Activated CD4-positive, alpha-beta T cell treated with anti-CD3 and anti-CD28 coated beads, Interleukin-2, amount 50 U/mL, for 48 hours (primary cell): ENCODE measurements at regions not wholly inside any gene's neighbourhood (a gene's known extent, or its start where the extent isn't known, plus 50 kb on each side); places are given as distances from the start of the nearest gene placed in this dataset.

Experiments
- DNase-seq, 2 experiments: peaks; one replicate each; pipeline ENCODE4 v3.0.0-alpha.2; 2020

- DNase-seq = no peak
Measured at GRCh38 chr9:91141407-91141965, 220.2 kb downstream of the AUH start.

DNA sequence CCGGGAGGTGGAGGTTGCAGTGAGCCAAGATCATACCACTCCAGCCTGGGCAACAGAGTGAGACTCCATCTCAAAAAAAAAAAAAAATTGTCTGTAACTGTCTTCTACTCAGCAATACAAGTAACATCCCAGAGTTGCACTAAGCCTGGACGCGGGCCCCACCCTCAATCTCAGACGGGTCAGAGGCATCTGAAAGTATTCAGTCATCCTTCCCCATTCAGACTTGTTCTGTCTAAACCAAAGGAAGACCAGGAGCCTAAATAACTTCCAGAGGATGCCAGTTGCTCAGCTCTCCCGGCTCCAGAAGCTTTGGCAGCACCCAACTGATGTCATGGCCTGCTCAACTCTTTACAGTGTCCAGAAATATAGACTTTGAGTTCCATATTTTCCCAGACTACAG is 218.6 kb downstream of the AUH start:
- no peak for DNase-seq

DNA sequence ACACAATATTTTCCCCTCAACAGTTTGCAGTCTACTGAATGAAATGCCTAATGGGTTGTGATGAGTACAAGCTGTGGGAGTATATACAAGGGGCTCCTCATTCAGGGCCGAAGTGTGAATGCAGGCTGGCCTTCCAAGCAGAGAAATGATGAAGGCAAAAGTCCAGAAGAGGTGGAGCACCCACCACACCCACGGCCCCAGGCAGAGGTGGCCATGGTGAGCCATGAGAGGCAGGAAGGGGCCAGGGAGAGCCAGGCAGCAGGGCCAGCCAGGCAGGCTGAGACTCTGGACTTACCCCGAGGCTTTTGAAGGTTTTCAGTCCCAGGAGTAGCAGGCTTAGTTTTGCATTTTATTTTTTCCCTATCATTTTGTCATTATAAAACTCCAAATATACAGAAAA is 218.1 kb downstream of the AUH start:
- no peak for DNase-seq

DNA sequence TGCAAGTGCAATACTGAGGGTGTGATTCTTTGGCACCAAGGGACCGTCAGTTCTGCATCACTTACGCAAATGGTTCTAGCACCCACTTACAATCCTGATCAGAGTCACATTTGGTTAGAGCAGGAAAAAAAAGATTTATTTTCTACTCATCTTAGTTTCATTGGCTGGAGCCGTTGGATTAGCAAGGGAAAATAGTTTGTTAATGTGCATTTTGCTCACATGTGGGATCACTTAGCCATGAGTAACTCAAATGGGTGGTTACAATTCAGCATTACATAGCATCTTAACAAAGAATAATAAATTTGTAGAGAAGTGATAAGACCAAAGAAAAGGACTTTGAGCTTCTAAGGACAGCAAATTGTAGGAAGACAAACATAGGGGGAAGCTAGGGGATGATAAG is 216.9 kb downstream of the AUH start:
- no peak for DNase-seq

DNA sequence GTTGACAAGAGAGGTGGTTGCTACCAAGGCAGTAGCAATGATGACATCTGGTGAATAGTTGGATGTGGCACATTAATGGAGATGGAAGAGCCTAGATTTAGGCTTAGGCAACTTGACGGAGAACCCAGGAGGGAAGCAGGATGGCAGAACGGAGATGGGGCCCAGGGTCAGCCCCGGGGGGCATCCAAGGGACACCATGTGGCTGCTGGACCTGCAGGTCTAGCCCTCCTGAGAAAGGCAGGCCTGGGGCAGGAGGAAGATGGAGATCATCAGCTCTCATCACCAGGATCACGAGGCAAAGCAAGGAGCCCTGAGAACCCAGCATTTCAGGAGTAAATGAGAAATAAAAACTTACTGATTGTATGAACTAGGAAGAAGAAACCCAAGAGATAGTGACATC is 216.2 kb downstream of the AUH start:
- no peak for DNase-seq

GRCh38 chr9:91146391-91147019 is 215.2 kb downstream of the AUH start:
- DNase-seq = no peak

- no peak for DNase-seq
Measured at GRCh38 chr9:91147079-91147708, 214.5 kb downstream of the AUH start.

DNA sequence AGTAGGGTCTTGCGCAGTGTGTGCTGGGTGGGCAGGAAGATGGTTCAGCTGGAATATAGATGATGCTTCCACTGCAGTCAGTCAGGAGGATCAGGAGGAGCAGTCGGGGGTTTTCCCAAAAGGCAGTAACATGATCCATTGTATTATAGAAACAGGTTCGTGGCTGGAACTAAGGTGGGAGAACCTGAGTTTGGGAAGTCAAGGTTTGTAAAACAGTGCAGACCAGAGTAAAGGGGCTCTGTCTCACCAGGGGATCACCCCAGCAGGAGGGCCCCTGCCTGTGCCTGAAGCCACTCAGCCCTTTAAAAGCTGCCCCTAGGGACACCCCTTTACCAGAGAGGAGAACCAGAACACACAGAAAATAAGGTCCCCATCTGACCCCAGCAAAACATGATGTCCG is 213.4 kb downstream of the AUH start:
- no peak for DNase-seq

- no peak for DNase-seq
Measured at GRCh38 chr9:91150273-91150997, 211.3 kb downstream of the AUH start.

GRCh38 chr9:91150998-91151717 is 210.6 kb downstream of the AUH start:
- DNase-seq = peak in 1 of 2 experiments; percentile 49

GRCh38 chr9:91151718-91152095 is 210.0 kb downstream of the AUH start:
- DNase-seq = peak; percentile 39 to 50

DNA sequence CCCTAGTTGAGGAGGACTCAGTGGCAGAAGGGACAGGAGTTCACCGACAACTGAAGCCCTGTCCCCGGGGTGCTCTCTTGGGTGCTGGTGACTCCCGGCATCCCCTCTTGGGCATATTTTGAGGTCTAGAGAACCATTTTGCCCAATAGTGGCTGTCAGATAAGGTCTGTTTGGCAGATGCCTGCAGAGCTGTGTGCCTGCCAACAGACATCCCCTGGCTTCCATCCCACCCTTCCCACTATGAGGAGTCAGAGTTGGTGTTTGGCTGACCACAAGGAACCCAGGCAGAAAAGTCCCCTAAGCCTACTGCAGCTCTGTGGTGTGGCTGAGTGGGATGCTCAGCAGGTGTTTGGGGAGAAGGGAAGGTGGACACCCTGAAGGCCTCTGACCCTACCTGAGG is 207.0 kb downstream of the AUH start:
- DNase-seq = no peak

DNA sequence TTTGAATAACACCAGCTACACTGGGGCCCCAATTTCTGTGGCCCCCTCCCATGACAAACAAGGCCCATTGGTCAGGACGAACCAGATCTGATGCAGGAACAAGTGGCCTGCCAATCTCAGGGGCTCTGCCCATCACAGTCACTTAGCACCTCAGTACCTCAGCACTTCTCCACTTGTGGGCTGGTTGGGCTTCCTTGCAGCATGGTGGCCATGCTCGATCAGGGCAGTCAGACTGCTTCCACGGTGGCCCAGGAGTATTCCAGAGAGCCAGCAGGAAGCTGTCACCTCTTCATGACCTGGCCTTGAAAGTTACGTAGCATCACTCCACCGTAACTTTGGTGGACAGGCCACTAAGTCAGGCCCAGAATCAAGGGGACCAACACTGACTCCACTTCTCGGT is 206.5 kb downstream of the AUH start:
- no peak for DNase-seq

- DNase-seq = no peak
Measured at GRCh38 chr9:91155746-91156376, 205.9 kb downstream of the AUH start.

GRCh38 chr9:91156451-91157234 is 205.1 kb downstream of the AUH start:
- DNase-seq = peak in 1 of 2 experiments; percentile 29

DNA sequence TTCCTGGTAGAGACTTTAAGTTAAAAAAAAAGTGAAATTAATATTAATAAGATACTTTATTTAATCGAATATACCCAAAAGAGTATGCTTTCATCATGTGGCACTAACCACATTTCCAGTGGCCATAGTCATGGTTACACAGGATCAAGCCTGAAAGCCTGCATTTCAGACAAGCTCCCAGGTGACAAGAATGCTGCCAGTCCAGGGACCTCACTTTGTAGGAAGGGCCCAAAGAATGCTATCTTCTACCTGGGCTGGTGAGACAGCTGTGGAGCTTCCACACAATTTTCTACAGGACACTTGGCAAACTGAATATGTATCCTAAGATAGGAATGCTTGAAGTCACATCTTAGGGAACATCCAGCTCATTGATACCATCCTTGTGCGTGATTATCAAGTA is 203.8 kb downstream of the AUH start:
- DNase-seq = no peak

DNA sequence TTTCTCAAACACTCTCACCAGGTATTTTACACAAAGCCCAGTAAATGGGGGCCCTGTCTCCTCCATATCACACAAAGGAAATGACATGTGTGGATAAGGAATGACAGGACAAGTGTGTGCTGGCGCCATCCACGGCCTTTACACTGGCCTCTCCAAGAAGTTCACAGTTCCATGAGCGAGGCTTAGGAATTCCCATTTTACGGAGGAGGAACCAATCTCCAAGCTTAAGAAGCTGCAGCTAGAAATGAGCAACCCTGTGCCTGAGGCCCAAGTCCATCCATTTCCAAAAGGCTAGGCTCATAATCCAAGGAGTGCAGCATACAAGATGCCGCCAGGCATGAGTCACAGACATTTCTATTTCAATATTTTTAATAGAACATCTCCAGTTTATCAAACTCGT is 203.4 kb downstream of the AUH start:
- DNase-seq = no peak

GRCh38 chr9:91158946-91159345 is 202.8 kb downstream of the AUH start:
- DNase-seq = no peak

DNA sequence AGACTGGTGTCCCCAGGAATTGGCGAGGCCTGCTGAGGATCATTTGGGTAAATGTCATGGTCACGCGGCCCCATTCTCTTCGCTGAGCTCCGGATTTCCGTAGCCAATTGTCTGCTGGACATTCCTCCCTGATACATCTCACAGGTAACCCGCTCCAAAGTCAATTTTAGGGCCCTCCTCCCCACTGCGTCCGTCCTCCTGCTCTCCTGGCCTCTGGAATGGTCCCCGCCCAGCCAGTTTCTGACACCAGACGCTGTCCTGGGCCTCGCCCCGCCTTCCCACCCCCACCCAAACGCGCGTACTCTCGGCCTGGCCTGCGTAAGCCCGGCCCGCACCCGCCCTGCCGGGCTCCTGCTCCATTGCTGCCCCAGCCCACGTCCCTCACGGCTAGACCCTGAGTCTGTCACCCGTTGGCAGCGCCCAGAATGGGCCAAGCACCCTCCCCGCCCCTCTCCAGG is 202.0 kb downstream of the AUH start:
- no peak for DNase-seq

DNA sequence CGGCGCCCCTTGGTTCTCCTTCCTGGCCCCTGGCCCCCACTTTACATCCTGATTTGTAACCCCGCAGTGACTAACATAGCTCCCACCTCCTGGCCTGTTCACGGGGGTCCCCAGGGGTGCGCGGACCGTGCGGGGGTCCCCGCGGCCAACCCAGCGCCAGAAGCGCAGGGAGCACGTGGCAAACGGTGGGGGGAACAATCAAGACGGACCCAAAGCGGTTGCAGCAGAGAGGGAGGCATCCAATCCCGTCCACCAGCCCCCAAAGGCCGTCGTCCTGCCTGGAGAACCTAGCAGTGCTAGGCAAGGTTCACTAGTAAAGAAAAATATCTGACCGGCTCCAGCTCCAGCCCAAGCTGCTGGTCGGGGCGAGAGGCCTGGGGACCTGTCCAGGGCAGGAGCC is 201.5 kb downstream of the AUH start:
- no peak for DNase-seq

GRCh38 chr9:91160599-91161464 is 200.9 kb downstream of the AUH start:
- no peak for DNase-seq
